HepG2 (cell line): ENCODE measurements at regions not wholly inside any gene's neighbourhood (a gene's known extent, or its start where the extent isn't known, plus 50 kb on each side); places are given as distances from the start of the nearest gene placed in this dataset.

Experiments
- ATAC-seq: fragments of 200-7000 bp; cut with Tn5 transposase; 3 replicates; pipeline ENCODE4 v1.9.1; 2020; ENCODE audit warnings: mild to moderate bottlenecking, moderate library complexity
- BruUV-seq: library from RNA; stranded (reverse); fragments of 400-500 nt; replicated peaks from 2 replicates; lab custom pipeline; 2021; lab: Mats Ljungman, UMichigan
- CTCF ChIA-PET: fragments of 300-600 bp; formaldehyde crosslinking; extraction: SDS; loops from one replicate; lab custom pipeline; 2021; ENCODE audit warnings: low total read pairs, inconsistent platforms, low intra/inter-chr PET ratio; lab: Yijun Ruan, JAX
- POLR2A ChIA-PET: fragments of 350-600 bp; sonication (Branson Sonifier 250); formaldehyde crosslinking; loops from one replicate; lab custom pipeline; 2020; ENCODE audit warnings: antibody characterized with exemption, inconsistent platforms; lab: Yijun Ruan, JAX
- DNase-seq: peaks from one replicate; pipeline ENCODE4 v3.0.0-alpha.2; 2015; ENCODE audit warnings: low spot score
- FAIRE-seq: peaks from 3 replicates; lab custom pipeline; 2011; peaks lifted over from hg19 to GRCh38; lab: Jason Lieb, UNC
- H2AFZ ChIP-seq: one replicate; pipeline ENCODE4 v1.6.1; 2011; ENCODE audit warnings: low read length, inconsistent platforms
- H3K27ac ChIP-seq: fragments of 300-600 bp; 3 replicates; pipeline ENCODE4 v1.8.0; 2011; ENCODE audit warnings: mixed run types, mild to moderate bottlenecking, mixed read lengths, low read length, inconsistent platforms; ENCODE audit not compliant: insufficient read depth; ENCODE audit errors: extremely low read length
- H3K27me3 ChIP-seq, 2 experiments: fragments of 200-600 bp in 1 of 2; 2 replicates in 1 of 2; 3 replicates in 1 of 2; pipeline versions ENCODE4 v1.6.0 to v1.8.0; 2011; ENCODE audit warnings: low read length in 2 of 2, mild to moderate bottlenecking in 2 of 2, moderate library complexity in 2 of 2, inconsistent platforms in 1 of 2; ENCODE audit not compliant: insufficient read depth in 2 of 2, control insufficient read depth in 1 of 2
- H3K36me3 ChIP-seq, 2 experiments: fragments of 200-600 bp in 1 of 2; replicated peaks in 1 of 2; 2 replicates in 1 of 2; 3 replicates in 1 of 2; pipeline versions ENCODE4 v1.5.1 to v1.8.0; 2011; ENCODE audit warnings: low read length in 2 of 2, inconsistent platforms in 1 of 2; ENCODE audit not compliant: insufficient read depth in 2 of 2, control insufficient read depth in 1 of 2
- H3K4me1 ChIP-seq: 2 replicates; pipeline ENCODE4 v1.5.1; 2012; ENCODE audit warnings: low read length, inconsistent platforms; ENCODE audit not compliant: insufficient read depth
- H3K4me2 ChIP-seq: 2 replicates; pipeline ENCODE4 v1.6.0; 2011; ENCODE audit warnings: low read depth, low read length, inconsistent platforms
- H3K4me3 ChIP-seq, 3 experiments: fragments of 200-600 bp in 1 of 3; sonication (generic), shearing (Covaris generic) in 1 of 3; replicated peaks in 1 of 3; 2 replicates each; pipeline ENCODE4 v1.5.1; 2011 to 2016; ENCODE audit warnings: low read length in 3 of 3, inconsistent platforms in 2 of 3, low read depth in 2 of 3, mild to moderate bottlenecking in 2 of 3, control low read depth in 1 of 3, mixed read lengths in 1 of 3; ENCODE audit not compliant: insufficient read depth in 1 of 3
- H3K79me2 ChIP-seq: one replicate; pipeline ENCODE4 v1.6.1; 2011; ENCODE audit warnings: low read length, inconsistent platforms; ENCODE audit not compliant: insufficient read depth
- H3K9ac ChIP-seq: 2 replicates; pipeline ENCODE4 v1.6.0; 2011; ENCODE audit warnings: mild to moderate bottlenecking, low read depth, low read length, inconsistent platforms; ENCODE audit not compliant: insufficient read depth
- H3K9me3 ChIP-seq: 2 replicates; pipeline ENCODE4 v1.5.1; 2012; ENCODE audit warnings: mild to moderate bottlenecking, low read length
- H4K20me1 ChIP-seq: 2 replicates; pipeline ENCODE4 v1.6.0; 2011; ENCODE audit warnings: inconsistent platforms, mild to moderate bottlenecking, low read length, moderate library complexity; ENCODE audit not compliant: insufficient read depth
- MEIS1 ChIP-seq: sonication (generic); formaldehyde crosslinking; IDR thresholded peaks from 2 replicates; pipeline ENCODE4 v1.9.0; 2021; ENCODE audit warnings: mild to moderate bottlenecking, missing genetic modification reagents, moderate library complexity, borderline replicate concordance
- SMAD9 ChIP-seq: sonication (generic); formaldehyde crosslinking; IDR thresholded peaks from 2 replicates; pipeline ENCODE4 v1.5.1; 2020; ENCODE audit warnings: mild to moderate bottlenecking, missing genetic modification reagents
- SP5 ChIP-seq: IDR thresholded peaks from 2 replicates; pipeline ENCODE4 v1.6.1; 2016; ENCODE audit warnings: low read depth, borderline replicate concordance
- ZNF619 ChIP-seq: sonication (generic); formaldehyde crosslinking; IDR thresholded peaks from 2 replicates; pipeline ENCODE4 v1.4.0; 2020; ENCODE audit warnings: mild to moderate bottlenecking, missing genetic modification reagents
- ZNF7 ChIP-seq: IDR thresholded peaks from 2 replicates; pipeline ENCODE4 v1.6.1; 2016; ENCODE audit warnings: missing biosample characterization, missing genetic modification reagents
- ZNF737 ChIP-seq: sonication (generic); formaldehyde crosslinking; IDR thresholded peaks from 2 replicates; pipeline ENCODE4 v1.5.0; 2020; ENCODE audit warnings: missing genetic modification reagents, mild to moderate bottlenecking, borderline replicate concordance
- ZNF740 ChIP-seq: sonication (generic); formaldehyde crosslinking; IDR thresholded peaks from 2 replicates; pipeline ENCODE4 v1.4.0; 2020; ENCODE audit warnings: missing genetic modification reagents
- whole genome bisulfite sequencing: methylation state at CpG from one replicate; pipeline ENCODE4 v1.1.6; 2017; ENCODE audit warnings: low lambda C conversion rate; 5-methylcytosine and 5-hydroxymethylcytosine counted together
- in situ Hi-C: cut with HindIII; loops from 2 replicates; pipeline ENCODE4 v1.10.0; 2017; ENCODE audit warnings: low pct_unique_long_range_greater_than_20kb; ENCODE audit not compliant: extremely low pct_ligation_motif_present
- intact Hi-C: fragments of 100-400 bp; cut with micrococcal nuclease; formaldehyde crosslinking; loops from one replicate; pipeline ENCODE4 v1.10.0; 2022; ENCODE audit not compliant: unreplicated experiment
- TF ChIP-seq, protein P1 (sequence below): sonication (generic); formaldehyde crosslinking; IDR thresholded peaks from 2 replicates; pipeline ENCODE4 v1.4.0; 2020; ENCODE audit warnings: mild to moderate bottlenecking, low read depth, missing genetic modification reagents
- TF ChIP-seq, protein P2 (sequence below), 2 experiments: sonication (generic) in 1 of 2; formaldehyde crosslinking in 1 of 2; IDR thresholded peaks; 2 replicates each; pipeline versions ENCODE4 v1.4.0 to v1.6.1; 2018 to 2020; ENCODE audit warnings: missing genetic modification reagents in 2 of 2, borderline replicate concordance in 1 of 2, low read depth in 1 of 2, mild to moderate bottlenecking in 1 of 2, missing biosample characterization in 1 of 2

GRCh38 chr16:10266809-10267208, 84.6 kb upstream of the GRIN2A start:
- no peak for FAIRE-seq
- TF ChIP-seq ZNF619 (no peak), ZNF740 (CRISPR knock-in tag) (no peak), MEIS1 (CRISPR knock-in tag) (no peak), SP5 (CRISPR knock-in tag) (no peak), ZNF737 (CRISPR knock-in tag) (0 out of 2 replicates have a peak, but pooled peaks have one; percentile 43), SMAD9 (no peak), ZNF7 (CRISPR knock-in tag) (no peak)
- TF ChIP-seq, protein P1, sequence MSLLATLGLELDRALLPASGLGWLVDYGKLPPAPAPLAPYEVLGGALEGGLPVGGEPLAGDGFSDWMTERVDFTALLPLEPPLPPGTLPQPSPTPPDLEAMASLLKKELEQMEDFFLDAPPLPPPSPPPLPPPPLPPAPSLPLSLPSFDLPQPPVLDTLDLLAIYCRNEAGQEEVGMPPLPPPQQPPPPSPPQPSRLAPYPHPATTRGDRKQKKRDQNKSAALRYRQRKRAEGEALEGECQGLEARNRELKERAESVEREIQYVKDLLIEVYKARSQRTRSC (CRISPR knock-in tag): 0 out of 2 replicates have a peak, but pooled peaks have one; percentile 4
- TF ChIP-seq, protein P2, sequence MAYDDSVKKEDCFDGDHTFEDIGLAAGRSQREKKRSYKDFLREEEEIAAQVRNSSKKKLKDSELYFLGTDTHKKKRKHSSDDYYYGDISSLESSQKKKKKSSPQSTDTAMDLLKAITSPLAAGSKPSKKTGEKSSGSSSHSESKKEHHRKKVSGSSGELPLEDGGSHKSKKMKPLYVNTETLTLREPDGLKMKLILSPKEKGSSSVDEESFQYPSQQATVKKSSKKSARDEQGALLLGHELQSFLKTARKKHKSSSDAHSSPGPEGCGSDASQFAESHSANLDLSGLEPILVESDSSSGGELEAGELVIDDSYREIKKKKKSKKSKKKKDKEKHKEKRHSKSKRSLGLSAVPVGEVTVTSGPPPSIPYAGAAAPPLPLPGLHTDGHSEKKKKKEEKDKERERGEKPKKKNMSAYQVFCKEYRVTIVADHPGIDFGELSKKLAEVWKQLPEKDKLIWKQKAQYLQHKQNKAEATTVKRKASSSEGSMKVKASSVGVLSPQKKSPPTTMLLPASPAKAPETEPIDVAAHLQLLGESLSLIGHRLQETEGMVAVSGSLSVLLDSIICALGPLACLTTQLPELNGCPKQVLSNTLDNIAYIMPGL (CRISPR knock-in tag; IDR thresholded peaks at IDR 0.05; ENCODE audit: borderline replicate concordance in 1 of 2, low read depth in 1 of 2): 0 out of 4 replicates have a peak, but pooled peaks of 1 of the 2 experiments have one; percentile 8
- H3K27ac ChIP-seq: peak overlapping the region; percentile 88

More at GRCh38 chr16:10266809-10267208, 84.6 kb upstream of the GRIN2A start:
- no peaks in the 10 kb centered on the region for H3K79me2 ChIP-seq
- ATAC-seq (no peak), DNase-seq (no peak)
- H3K4me2 ChIP-seq: no peak overlapping the region
- in situ Hi-C loops (no loop called here), intact Hi-C loops (no loop called here)
- POLR2A ChIA-PET: interaction anchor here (0.9 to 3.4 kb wide), 6 partner anchors 10 to 350 kb away, joined by 3 to 28 read pairs (median 6); partner anchors contain the start of gene ATF7IP2
- H3K9me3 ChIP-seq: peaks cover 2% of the 10 kb centered on the region; the same call in 1 of the 2 replicates
- H3K4me1 ChIP-seq: peaks cover 78% of the 10 kb centered on the region
- no peaks in the 10 kb centered on the region for H3K36me3 ChIP-seq
- no peaks in the 10 kb centered on the region for H3K27me3 ChIP-seq
- H4K20me1 ChIP-seq: no peaks in the 10 kb centered on the region
- H3K9ac ChIP-seq: no peak overlapping the region
- CTCF ChIA-PET: interaction anchor here (1.4 kb wide), 1 partner anchor 10 kb away, joined by 5 read pairs; no protein-coding TSS in a partner anchor
- BruUV-seq: no TSS peak
- H3K4me3 ChIP-seq: no peak overlapping the region
- H2AFZ ChIP-seq: no peak overlapping the region
- 94% methylated on average over 5 of the region's 5 CpGs for WGBS
